Transverse colon (tissue), 4 donors: ENCODE measurements at regions not wholly inside any gene's neighbourhood (a gene's known extent, or its start where the extent isn't known, plus 50 kb on each side); places are given as distances from the start of the nearest gene placed in this dataset.
"Not testable (repeated sequence)": the region's sequence is repeated elsewhere in the genome, so short reads cannot be mapped to it uniquely, and the experiment has no call there.

Experiments
- DNase-seq: peaks from one replicate; pipeline ENCODE4 v3.0.0-alpha.2; 2019
- H3K27ac ChIP-seq, 4 donors: fragments of 200-600 bp; sonication (generic); 2 replicates each; pipeline ENCODE4 v1.5.1; 2016 to 2018; ENCODE audit warnings: inconsistent platforms in 4 of 4
- H3K27me3 ChIP-seq: fragments of 200-600 bp; sonication (generic); 2 replicates; pipeline ENCODE4 v1.5.1; 2017; ENCODE audit warnings: inconsistent platforms
- H3K36me3 ChIP-seq, 4 donors: fragments of 200-600 bp; sonication (generic); 2 replicates each; pipeline ENCODE4 v1.5.1; 2017 to 2019; ENCODE audit warnings: inconsistent platforms in 4 of 4
- H3K4me1 ChIP-seq, 4 donors: fragments of 200-600 bp; sonication (generic); 2 replicates each; pipeline ENCODE4 v1.5.1; 2017 to 2020; ENCODE audit warnings: inconsistent platforms in 4 of 4
- H3K4me3 ChIP-seq, 4 donors: fragments of 200-600 bp; sonication (generic); 1 replicate in 1 of 4; 2 replicates in 3 of 4; pipeline versions ENCODE4 v1.5.1 to v1.6.1; 2017 to 2019; ENCODE audit warnings: inconsistent platforms in 4 of 4
- H3K9me3 ChIP-seq, 2 donors: fragments of 200-600 bp; sonication (generic); 2 replicates each; pipeline ENCODE4 v1.5.1; 2017 to 2019; ENCODE audit warnings: inconsistent platforms in 2 of 2
- EP300 ChIP-seq: sonication (generic); formaldehyde crosslinking; IDR thresholded peaks from one replicate; pipeline ENCODE4 v1.6.1; 2017; ENCODE audit warnings: antibody characterized with exemption, low read depth
- POLR2A ChIP-seq: fragments of 450-650 bp; IDR thresholded peaks from one replicate; pipeline ENCODE4 v1.6.1; 2016; ENCODE audit warnings: antibody characterized with exemption, mild to moderate bottlenecking, moderate library complexity
- POLR2AphosphoS5 ChIP-seq, 3 donors: sonication (generic); formaldehyde crosslinking; IDR thresholded peaks; one replicate each; pipeline ENCODE4 v1.6.1; 2016; ENCODE audit warnings: antibody characterized with exemption in 3 of 3
- WGBS, 2 donors: methylation state at CpG; one replicate each; pipeline ENCODE4 v1.1.5; 2018; ENCODE audit warnings: low coverage in 1 of 2; 5-methylcytosine and 5-hydroxymethylcytosine counted together
- in situ Hi-C, 4 donors: fragments of 200-750 bp; cut with MboI; loops; one replicate each; pipeline versions ENCODE4 v1.15.0 to v1.15.1; 2017; ENCODE audit warnings: low sequenced_read_pairs in 3 of 4, low pct_ligation_motif_present in 1 of 4, low pct_unique_long_range_greater_than_20kb in 1 of 4
- intact Hi-C: fragments of 100-400 bp; cut with DNase I; formaldehyde crosslinking; loops from one replicate; pipeline ENCODE4 v1.15.1; 2023; ENCODE audit warnings: low total_unique reads
- TF ChIP-seq, protein P1 (sequence below), 5 experiments: fragments of 200-600 bp in 3 of 5; fragments of 450-650 bp in 2 of 5; sonication (generic) in 3 of 5; IDR thresholded peaks; 1 replicate in 2 of 5; 2 replicates in 3 of 5; pipeline ENCODE4 v1.5.1; 2016 to 2017; ENCODE audit warnings: antibody characterized with exemption in 5 of 5, inconsistent platforms in 3 of 5, mild to moderate bottlenecking in 2 of 5, moderate library complexity in 1 of 5

DNA sequence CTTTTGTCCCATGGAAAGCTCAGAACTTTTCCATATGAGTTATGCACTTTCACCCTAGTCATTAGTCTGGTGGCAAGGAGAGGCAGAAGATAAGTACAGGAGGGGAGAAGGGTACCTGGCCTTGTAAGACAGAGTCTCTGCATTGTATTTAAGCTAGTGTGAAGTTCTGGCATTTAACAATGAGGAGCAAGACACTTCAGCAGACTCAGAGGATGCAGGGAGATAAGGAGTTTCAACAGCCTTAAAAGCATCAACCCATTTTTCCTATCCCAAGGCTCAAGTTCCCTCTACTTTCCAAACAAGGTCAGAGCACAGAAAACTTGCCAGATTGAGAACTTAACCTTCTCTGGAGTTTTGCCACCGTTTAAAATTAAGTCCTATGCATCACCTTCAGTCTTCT is 348.2 kb upstream of the VRK2 start:
- TF ChIP-seq, protein P1, sequence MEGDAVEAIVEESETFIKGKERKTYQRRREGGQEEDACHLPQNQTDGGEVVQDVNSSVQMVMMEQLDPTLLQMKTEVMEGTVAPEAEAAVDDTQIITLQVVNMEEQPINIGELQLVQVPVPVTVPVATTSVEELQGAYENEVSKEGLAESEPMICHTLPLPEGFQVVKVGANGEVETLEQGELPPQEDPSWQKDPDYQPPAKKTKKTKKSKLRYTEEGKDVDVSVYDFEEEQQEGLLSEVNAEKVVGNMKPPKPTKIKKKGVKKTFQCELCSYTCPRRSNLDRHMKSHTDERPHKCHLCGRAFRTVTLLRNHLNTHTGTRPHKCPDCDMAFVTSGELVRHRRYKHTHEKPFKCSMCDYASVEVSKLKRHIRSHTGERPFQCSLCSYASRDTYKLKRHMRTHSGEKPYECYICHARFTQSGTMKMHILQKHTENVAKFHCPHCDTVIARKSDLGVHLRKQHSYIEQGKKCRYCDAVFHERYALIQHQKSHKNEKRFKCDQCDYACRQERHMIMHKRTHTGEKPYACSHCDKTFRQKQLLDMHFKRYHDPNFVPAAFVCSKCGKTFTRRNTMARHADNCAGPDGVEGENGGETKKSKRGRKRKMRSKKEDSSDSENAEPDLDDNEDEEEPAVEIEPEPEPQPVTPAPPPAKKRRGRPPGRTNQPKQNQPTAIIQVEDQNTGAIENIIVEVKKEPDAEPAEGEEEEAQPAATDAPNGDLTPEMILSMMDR (IDR thresholded peaks at IDR 0.05) = no peak
- TF ChIP-seq POLR2AphosphoS5 (IDR thresholded peaks at IDR 0.05) = no peak
- TF ChIP-seq EP300 = no peak
- no peak for TF ChIP-seq POLR2A
- DNase-seq = no peak
- Histone ChIP-seq H3K9me3 (no peaks in the 10 kb centered on the region), H3K27ac (no peak overlapping the region), H3K4me1 (no peaks in the 10 kb centered on the region), H3K36me3 (no peaks in the 10 kb centered on the region), H3K27me3 (no peaks in the 10 kb centered on the region), H3K4me3 (no peak overlapping the region)
- intact Hi-C loops (no loop called here), in situ Hi-C loops (no loop called here)
- WGBS, 2 donors = 80% methylated on average over 1 of the region's 1 CpG

DNA sequence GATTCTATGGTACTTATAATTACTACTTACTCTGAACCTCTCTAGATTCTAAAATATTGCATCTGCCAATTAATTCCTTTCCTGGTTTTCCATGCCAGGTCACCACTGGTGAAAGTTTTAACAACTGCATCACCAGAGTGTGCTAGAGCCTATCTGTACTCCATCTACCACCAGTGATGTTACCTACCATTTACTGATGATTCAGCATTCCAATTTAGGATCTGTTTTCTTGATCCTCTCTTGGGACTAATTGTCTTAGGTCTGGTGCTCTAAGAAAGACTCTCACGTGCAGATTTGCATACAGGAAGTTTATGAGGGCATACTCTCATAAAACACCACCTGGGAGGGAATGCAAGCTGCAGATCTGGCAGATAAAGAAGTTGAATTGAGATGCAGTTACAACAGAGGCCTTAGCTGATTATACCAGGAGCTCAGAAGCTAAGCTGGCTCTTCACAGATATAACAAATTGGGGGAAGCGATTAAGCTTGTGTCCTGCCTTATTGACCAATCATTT is 347.6 kb upstream of the VRK2 start:
- H3K27me3 ChIP-seq = no peaks in the 10 kb centered on the region
- no peak overlapping the region for H3K27ac ChIP-seq
- no peak overlapping the region for H3K4me3 ChIP-seq
- H3K4me1 ChIP-seq = no peaks in the 10 kb centered on the region
- H3K9me3 ChIP-seq = no peaks in the 10 kb centered on the region
- 30 to 45% methylated on average over 2 of the region's 2 CpGs for WGBS, 2 donors
- H3K36me3 ChIP-seq = no peaks in the 10 kb centered on the region
- no peak for DNase-seq
- in situ Hi-C loops (no loop called here), intact Hi-C loops (no loop called here)
- TF ChIP-seq, protein P1 (IDR thresholded peaks at IDR 0.05) = no peak
- TF ChIP-seq EP300 (no peak), POLR2AphosphoS5 (IDR thresholded peaks at IDR 0.05) (no peak), POLR2A (no peak)

DNA sequence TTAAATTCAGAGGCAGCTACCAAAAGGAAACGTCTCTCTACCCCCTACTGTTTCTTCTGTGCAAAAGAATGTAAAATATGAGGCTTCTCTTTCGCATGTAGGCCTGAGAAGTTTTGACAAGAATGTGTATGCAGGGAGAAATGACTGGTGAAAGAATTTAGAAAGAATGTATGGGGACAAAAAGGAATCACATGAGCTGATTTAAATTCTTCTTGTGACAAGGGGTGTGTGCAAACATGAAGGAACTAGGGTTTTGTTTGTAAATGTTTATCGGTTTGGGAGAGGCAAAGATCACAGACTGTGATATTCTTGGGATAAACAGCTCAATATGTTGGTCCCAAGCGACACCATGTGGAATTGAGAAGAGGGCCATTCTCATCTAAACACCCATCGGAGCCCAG is 345.2 kb upstream of the VRK2 start:
- in situ Hi-C loops = no loop called here
- intact Hi-C loops = no loop called here

DNA sequence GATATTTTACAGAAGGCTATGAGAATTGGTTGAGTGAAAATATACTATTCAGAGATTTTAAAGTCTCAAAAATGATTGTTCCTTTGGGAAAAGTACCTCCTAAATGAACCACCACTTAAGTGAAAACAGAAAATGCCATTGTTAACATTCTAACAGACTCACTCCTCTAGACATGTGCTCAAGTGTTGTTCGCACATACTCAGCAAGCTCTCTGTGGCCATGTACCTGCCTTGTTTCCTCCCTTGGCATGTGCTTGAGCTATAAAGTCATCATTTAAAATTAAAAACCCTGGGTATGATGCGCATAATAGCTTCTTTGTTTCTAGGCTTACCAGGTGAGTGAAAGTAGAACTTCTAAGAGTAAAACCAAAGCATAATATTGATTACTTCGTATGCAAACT is 343.2 kb upstream of the VRK2 start:
- WGBS, 2 donors = 82 to 83% methylated on average over 3 of the region's 3 CpGs
- no peak for DNase-seq
- intact Hi-C loops (no loop called here), in situ Hi-C loops (no loop called here)
- H3K27me3 ChIP-seq = no peaks in the 10 kb centered on the region
- no peak overlapping the region for H3K27ac ChIP-seq
- no peak overlapping the region for H3K4me3 ChIP-seq
- H3K4me1 ChIP-seq = no peaks in the 10 kb centered on the region
- H3K36me3 ChIP-seq = no peaks in the 10 kb centered on the region
- no peak for TF ChIP-seq POLR2A
- TF ChIP-seq EP300 = no peak
- TF ChIP-seq POLR2AphosphoS5 (IDR thresholded peaks at IDR 0.05) = no peak
- TF ChIP-seq, protein P1 (IDR thresholded peaks at IDR 0.05) = no peak
- no peaks in the 10 kb centered on the region for H3K9me3 ChIP-seq

More for the DNA sequence above, 345.2 kb upstream of the VRK2 start:
- Histone ChIP-seq H3K27ac (no peak overlapping the region), H3K36me3 (no peaks in the 10 kb centered on the region), H3K27me3 (no peaks in the 10 kb centered on the region), H3K9me3 (no peaks in the 10 kb centered on the region), H3K4me1 (no peaks in the 10 kb centered on the region), H3K4me3 (no peak overlapping the region)
- DNase-seq = no peak
- 59 to 66% methylated on average over 5 of the region's 5 CpGs for WGBS, 2 donors
- TF ChIP-seq, protein P1 (IDR thresholded peaks at IDR 0.05) = no peak
- no peak for TF ChIP-seq POLR2A
- no peak for TF ChIP-seq POLR2AphosphoS5 (IDR thresholded peaks at IDR 0.05)
- TF ChIP-seq EP300 = no peak

DNA sequence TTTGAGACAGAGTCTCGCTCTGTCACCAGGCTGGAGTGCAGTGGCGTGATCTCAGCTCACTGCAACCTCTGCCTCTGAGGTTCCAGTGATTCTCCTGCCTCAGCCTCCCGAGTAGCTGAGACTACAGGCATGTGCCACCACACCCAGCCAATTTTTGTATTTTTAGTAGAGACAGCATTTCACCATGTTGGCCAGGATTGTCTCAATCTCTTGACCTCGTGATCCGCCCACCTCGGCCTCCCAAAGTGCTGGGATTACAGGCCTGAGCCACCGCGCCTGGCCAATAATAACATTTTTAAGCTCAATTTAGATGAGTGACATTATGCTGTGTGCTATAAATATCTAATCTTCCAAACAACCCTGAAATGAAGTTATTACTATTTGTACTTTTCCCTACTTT is 338.8 kb upstream of the VRK2 start:
- H3K4me1 ChIP-seq, H3K27ac ChIP-seq, H3K4me3 ChIP-seq, H3K9me3 ChIP-seq, DNase-seq, in situ Hi-C loops, H3K27me3 ChIP-seq, H3K36me3 ChIP-seq, intact Hi-C loops: not testable (repeated sequence)
- 64 to 83% methylated on average over 7 to 8 of the region's 8 CpGs for WGBS, 2 donors
